ENCODE measurements at regions not wholly inside any gene's neighbourhood (a gene's known extent, or its start where the extent isn't known, plus 50 kb on each side); places are given as distances from the start of the nearest gene placed in this dataset.

DNA sequence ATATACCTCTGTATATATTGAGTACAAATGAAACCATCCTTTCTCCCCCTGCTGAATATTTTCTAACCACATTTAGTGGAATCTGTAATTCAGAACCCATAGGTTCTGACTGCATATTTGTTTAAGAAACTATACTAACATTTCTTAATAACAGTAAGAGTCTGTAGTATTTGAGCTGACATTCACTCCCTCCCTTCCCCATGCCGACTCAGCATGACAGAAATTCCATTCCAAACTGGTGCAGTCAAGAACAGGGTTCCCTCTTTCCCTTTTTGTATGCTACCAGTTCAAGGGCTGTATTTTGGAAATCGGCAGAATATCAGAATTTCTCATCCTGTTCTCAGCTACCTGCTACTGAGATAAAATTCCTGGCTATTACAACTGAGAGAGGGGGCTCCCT lies 796.6 kb upstream of the DPPA4 start:
- no peaks in the 10 kb centered on the region for H3K27me3 ChIP-seq
- H3K27ac ChIP-seq = no peak overlapping the region
- DNase-seq (ENCODE audit: low spot score) = no peak
- H3K36me3 ChIP-seq = no peaks in the 10 kb centered on the region
- H3K4me1 ChIP-seq = no peaks in the 10 kb centered on the region
- no peak for TF ChIP-seq CTCF (IDR thresholded peaks at IDR 0.05)
- H3K4me3 ChIP-seq = no peak overlapping the region
- H3K9me3 ChIP-seq = no peaks in the 10 kb centered on the region

GRCh38 chr3:110139048-110139447 lies 801.7 kb upstream of the DPPA4 start:
- no peak for TF ChIP-seq CTCF (IDR thresholded peaks at IDR 0.05)
- no peaks in the 10 kb centered on the region for H3K27me3 ChIP-seq
- DNase-seq (ENCODE audit: low spot score) = no peak
- no peaks in the 10 kb centered on the region for H3K36me3 ChIP-seq
- H3K27ac ChIP-seq = no peak overlapping the region
- H3K4me3 ChIP-seq = no peak overlapping the region
- no peaks in the 10 kb centered on the region for H3K9me3 ChIP-seq
- no peaks in the 10 kb centered on the region for H3K4me1 ChIP-seq

GRCh38 chr3:110139821-110140220 lies 802.5 kb upstream of the DPPA4 start:
- no peak for TF ChIP-seq CTCF (IDR thresholded peaks at IDR 0.05)
- DNase-seq (ENCODE audit: low spot score) = no peak
- H3K27ac ChIP-seq = no peak overlapping the region

GRCh38 chr3:110149763-110150162 lies 812.4 kb upstream of the DPPA4 start:
- Histone ChIP-seq H3K27ac (no peak overlapping the region), H3K9me3 (no peaks in the 10 kb centered on the region), H3K27me3 (no peaks in the 10 kb centered on the region), H3K36me3 (no peaks in the 10 kb centered on the region), H3K4me3 (no peak overlapping the region), H3K4me1 (no peaks in the 10 kb centered on the region)
- TF ChIP-seq CTCF (IDR thresholded peaks at IDR 0.05) = no peak
- DNase-seq (ENCODE audit: low spot score) = no peak

More at GRCh38 chr3:110139821-110140220, 802.5 kb upstream of the DPPA4 start:
- H3K36me3 ChIP-seq = no peaks in the 10 kb centered on the region
- H3K9me3 ChIP-seq = no peaks in the 10 kb centered on the region
- no peak overlapping the region for H3K4me3 ChIP-seq
- H3K27me3 ChIP-seq = no peaks in the 10 kb centered on the region
- no peaks in the 10 kb centered on the region for H3K4me1 ChIP-seq

DNA sequence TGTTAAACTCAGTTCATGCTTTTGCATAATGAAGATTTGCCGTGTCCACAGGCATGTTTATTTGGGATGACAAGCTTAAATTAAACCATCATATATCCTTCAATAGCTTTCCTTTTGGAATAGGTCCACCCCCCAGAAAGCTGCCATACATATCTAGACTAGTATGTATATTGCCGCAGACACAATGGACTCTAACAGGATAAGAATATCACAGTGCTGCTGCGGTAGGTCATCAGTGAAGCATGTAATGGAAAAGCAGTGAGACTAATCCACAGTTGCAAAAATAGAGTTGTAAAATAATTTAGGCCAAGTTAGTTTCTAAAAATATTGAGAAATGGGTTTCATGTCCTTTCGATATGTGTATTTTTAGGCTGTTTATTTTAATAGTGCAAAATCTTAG lies 819.9 kb upstream of the DPPA4 start:
- Histone ChIP-seq H3K27ac (no peak overlapping the region), H3K27me3 (no peaks in the 10 kb centered on the region), H3K4me1 (no peaks in the 10 kb centered on the region), H3K9me3 (no peaks in the 10 kb centered on the region), H3K4me3 (no peak overlapping the region), H3K36me3 (no peaks in the 10 kb centered on the region)
- no peak for DNase-seq (ENCODE audit: low spot score)
- TF ChIP-seq CTCF (IDR thresholded peaks at IDR 0.05) = no peak

GRCh38 chr3:110164632-110165369 lies 827.5 kb upstream of the DPPA4 start:
- no peak for DNase-seq (ENCODE audit: low spot score)
- no peak overlapping the region for H3K4me3 ChIP-seq
- TF ChIP-seq CTCF (IDR thresholded peaks at IDR 0.05) = no peak
- no peaks in the 10 kb centered on the region for H3K9me3 ChIP-seq
- no peaks in the 10 kb centered on the region for H3K4me1 ChIP-seq
- H3K36me3 ChIP-seq = no peaks in the 10 kb centered on the region
- no peak overlapping the region for H3K27ac ChIP-seq
- no peaks in the 10 kb centered on the region for H3K27me3 ChIP-seq

Measured in right atrium auricular region (tissue), 2 donors.